Fibroblast of lung (primary cell): ENCODE measurements at regions not wholly inside any gene's neighbourhood (a gene's known extent, or its start where the extent isn't known, plus 50 kb on each side); places are given as distances from the start of the nearest gene placed in this dataset.

Source experiments
- DNase-seq, 2 donors: peaks; one replicate each; pipeline versions ENCODE4 v3.0.0 to v3.0.0-alpha.2; 2010; ENCODE audit warnings: low read depth in 2 of 2
- H2AFZ ChIP-seq: 2 replicates; pipeline ENCODE4 v1.5.1; 2012; ENCODE audit warnings: low read length, control low read depth, inconsistent platforms
- H3K27ac ChIP-seq: 2 replicates; pipeline ENCODE4 v1.5.1; 2011; ENCODE audit warnings: low read length, control low read depth; ENCODE audit not compliant: insufficient read depth
- H3K27me3 ChIP-seq: 2 replicates; pipeline ENCODE4 v1.5.1; 2011; ENCODE audit warnings: mild to moderate bottlenecking, low read length; ENCODE audit not compliant: control insufficient read depth, insufficient read depth
- H3K36me3 ChIP-seq: 2 replicates; pipeline ENCODE4 v1.5.1; 2011; ENCODE audit warnings: low read length; ENCODE audit not compliant: control insufficient read depth, insufficient read depth
- H3K4me1 ChIP-seq: 2 replicates; pipeline ENCODE4 v1.5.1; 2011; ENCODE audit warnings: low read length; ENCODE audit not compliant: control insufficient read depth, insufficient read depth; ENCODE audit errors: extremely low read depth
- H3K4me2 ChIP-seq: 2 replicates; pipeline ENCODE4 v1.5.1; 2011; ENCODE audit warnings: low read length, control low read depth; ENCODE audit not compliant: insufficient read depth; ENCODE audit errors: extremely low read depth
- H3K4me3 ChIP-seq, 4 experiments: fragments of 200-600 bp in 1 of 4; sonication (generic) in 1 of 4; replicated peaks in 1 of 4; 2 replicates each; pipeline ENCODE4 v1.5.1; 2011 to 2016; ENCODE audit warnings: low read length in 4 of 4, low read depth in 3 of 4, mild to moderate bottlenecking in 3 of 4, control low read depth in 2 of 4, inconsistent platforms in 1 of 4, mixed read lengths in 1 of 4; ENCODE audit not compliant: insufficient read depth in 1 of 4; ENCODE audit errors: control extremely low read depth in 1 of 4
- H3K79me2 ChIP-seq: 2 replicates; pipeline ENCODE4 v1.5.1; 2012; ENCODE audit warnings: mild to moderate bottlenecking, low read length, inconsistent platforms; ENCODE audit not compliant: control insufficient read depth, insufficient read depth
- H3K9ac ChIP-seq: 2 replicates; pipeline ENCODE4 v1.5.1; 2011; ENCODE audit warnings: mild to moderate bottlenecking, low read length, control low read depth; ENCODE audit not compliant: insufficient read depth
- H3K9me3 ChIP-seq: 2 replicates; pipeline ENCODE4 v1.5.1; 2012; ENCODE audit warnings: low read depth, low read length; ENCODE audit not compliant: control insufficient read depth, insufficient read depth
- H4K20me1 ChIP-seq: 2 replicates; pipeline ENCODE4 v1.5.1; 2011; ENCODE audit warnings: low read length; ENCODE audit not compliant: control insufficient read depth, insufficient read depth; ENCODE audit errors: extremely low read depth
- CTCF ChIP-seq, 2 donors: IDR thresholded peaks in 1 of 2; conservative IDR thresholded peaks in 1 of 2; 1 replicate in 1 of 2; 2 replicates in 1 of 2; pipeline ENCODE4 v1.5.1; 2011 to 2012; ENCODE audit warnings: low read length in 2 of 2, control low read depth in 1 of 2, inconsistent platforms in 1 of 2, low read depth in 1 of 2, mild to moderate bottlenecking in 1 of 2
- EZH2 ChIP-seq: IDR thresholded peaks from 2 replicates; pipeline ENCODE4 v1.5.1; 2012; ENCODE audit warnings: low read length, control low read depth, mild to moderate bottlenecking; ENCODE audit errors: missing control alignments

GRCh38 chr10:43855667-43856210, 207.1 kb upstream of the ZNF32 start:
- TF ChIP-seq CTCF (conservative IDR thresholded peaks at IDR 0.05 in 1 of 2, IDR thresholded peaks at IDR 0.05 in 1 of 2; ENCODE audit: low read depth in 1 of 2, low read length in 2 of 2) (no peak), EZH2 (no peak)
- no peak overlapping the region for H3K4me3 ChIP-seq
- DNase-seq: no peak
- no peak overlapping the region for H3K27ac ChIP-seq
- no peaks in the 10 kb centered on the region for H4K20me1 ChIP-seq
- H3K27me3 ChIP-seq: no peaks in the 10 kb centered on the region
- no peak overlapping the region for H3K4me2 ChIP-seq
- no peak overlapping the region for H3K9ac ChIP-seq
- no peaks in the 10 kb centered on the region for H3K79me2 ChIP-seq
- H3K4me1 ChIP-seq: peaks cover 10% of the 10 kb centered on the region
- H3K36me3 ChIP-seq: no peaks in the 10 kb centered on the region
- H3K9me3 ChIP-seq: no peaks in the 10 kb centered on the region
- H2AFZ ChIP-seq: no peak overlapping the region

- Histone ChIP-seq H2AFZ (no peak overlapping the region), H3K36me3 (no peaks in the 10 kb centered on the region), H3K4me1 (peaks cover 10% of the 10 kb centered on the region), H3K27me3 (no peaks in the 10 kb centered on the region), H3K79me2 (no peaks in the 10 kb centered on the region), H3K9ac (no peak overlapping the region), H3K27ac (no peak overlapping the region), H3K4me2 (no peak overlapping the region), H3K4me3 (no peak overlapping the region), H4K20me1 (no peaks in the 10 kb centered on the region), H3K9me3 (no peaks in the 10 kb centered on the region)
- TF ChIP-seq EZH2 (no peak), CTCF (conservative IDR thresholded peaks at IDR 0.05 in 1 of 2, IDR thresholded peaks at IDR 0.05 in 1 of 2; ENCODE audit: low read depth in 1 of 2, low read length in 2 of 2) (no peak)
- peak; percentile 40 to 77 for DNase-seq
Measured at GRCh38 chr10:43854007-43854406, 205.3 kb upstream of the ZNF32 start.

- peaks cover 9% of the 10 kb centered on the region for H3K4me1 ChIP-seq
- no peaks in the 10 kb centered on the region for H3K36me3 ChIP-seq
- H3K9me3 ChIP-seq: no peaks in the 10 kb centered on the region
- no peak overlapping the region for H2AFZ ChIP-seq
- no peak overlapping the region for H3K9ac ChIP-seq
- no peaks in the 10 kb centered on the region for H3K79me2 ChIP-seq
- no peak overlapping the region for H3K27ac ChIP-seq
- no peak overlapping the region for H3K4me2 ChIP-seq
- H3K4me3 ChIP-seq: no peak overlapping the region
- H3K27me3 ChIP-seq: no peaks in the 10 kb centered on the region
- DNase-seq: no peak
- H4K20me1 ChIP-seq: no peaks in the 10 kb centered on the region
- TF ChIP-seq EZH2 (no peak), CTCF (conservative IDR thresholded peaks at IDR 0.05 in 1 of 2, IDR thresholded peaks at IDR 0.05 in 1 of 2; ENCODE audit: low read depth in 1 of 2, low read length in 2 of 2) (no peak)
Measured at GRCh38 chr10:43853369-43853768, 204.7 kb upstream of the ZNF32 start.
